Stimulated activated CD8-positive, alpha-beta memory T cell treated with anti-CD3 and anti-CD28 coated beads, Interleukin-4, amount 100 ng/mL, for 4 hours (primary cell): ENCODE measurements at regions not wholly inside any gene's neighbourhood (a gene's known extent, or its start where the extent isn't known, plus 50 kb on each side); places are given as distances from the start of the nearest gene placed in this dataset.

Experiments used
- DNase-seq, 2 donors: peaks; one replicate each; pipeline ENCODE4 v3.0.0-alpha.2; 2020; ENCODE audit warnings: low read depth in 2 of 2, low spot score in 1 of 2

GRCh38 chr12:132439333-132439904, 50.5 kb upstream of the FBRSL1 start:
- DNase-seq: no peak

- no peak for DNase-seq
Measured at GRCh38 chr12:132438726-132439125, 51.2 kb upstream of the FBRSL1 start.

- DNase-seq: no peak
Measured at GRCh38 chr12:132437943-132438700, 51.8 kb upstream of the FBRSL1 start.

DNA sequence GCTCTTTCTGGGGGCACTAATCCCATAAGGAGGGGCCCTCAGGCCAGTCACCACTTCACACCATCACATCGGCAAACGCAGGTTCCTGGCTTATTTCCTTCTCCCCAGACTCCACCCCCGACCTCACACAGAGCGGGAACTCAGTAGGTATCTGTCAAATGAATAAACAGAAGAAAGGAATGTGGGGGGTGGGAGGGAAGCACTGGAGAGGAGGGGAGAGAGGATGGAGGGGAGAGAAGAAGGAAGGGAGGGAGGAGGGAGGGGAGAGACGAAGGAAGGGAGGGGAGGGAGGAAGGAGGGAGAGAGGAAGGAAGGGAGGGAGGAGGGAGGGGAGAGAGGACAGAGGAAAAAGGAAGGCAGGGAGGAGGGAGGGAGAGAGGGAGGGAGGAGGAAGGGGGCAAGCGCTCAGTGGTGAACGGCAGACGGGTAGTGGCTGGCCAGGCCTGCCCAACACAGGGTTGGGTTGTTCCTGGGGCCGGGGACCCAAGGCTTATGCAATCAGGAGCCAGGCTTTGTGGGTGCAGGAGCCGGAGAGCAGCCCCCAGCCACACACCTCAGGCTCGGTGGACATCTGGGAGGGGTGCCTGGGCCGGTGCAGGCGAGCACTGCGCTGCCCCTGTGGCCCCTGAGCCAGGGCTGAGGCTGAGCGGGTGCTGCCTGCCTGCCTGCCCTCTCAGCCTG, 52.6 kb upstream of the FBRSL1 start:
- DNase-seq: no peak

- DNase-seq: no peak
Measured at GRCh38 chr12:132436791-132437251, 53.1 kb upstream of the FBRSL1 start.

DNA sequence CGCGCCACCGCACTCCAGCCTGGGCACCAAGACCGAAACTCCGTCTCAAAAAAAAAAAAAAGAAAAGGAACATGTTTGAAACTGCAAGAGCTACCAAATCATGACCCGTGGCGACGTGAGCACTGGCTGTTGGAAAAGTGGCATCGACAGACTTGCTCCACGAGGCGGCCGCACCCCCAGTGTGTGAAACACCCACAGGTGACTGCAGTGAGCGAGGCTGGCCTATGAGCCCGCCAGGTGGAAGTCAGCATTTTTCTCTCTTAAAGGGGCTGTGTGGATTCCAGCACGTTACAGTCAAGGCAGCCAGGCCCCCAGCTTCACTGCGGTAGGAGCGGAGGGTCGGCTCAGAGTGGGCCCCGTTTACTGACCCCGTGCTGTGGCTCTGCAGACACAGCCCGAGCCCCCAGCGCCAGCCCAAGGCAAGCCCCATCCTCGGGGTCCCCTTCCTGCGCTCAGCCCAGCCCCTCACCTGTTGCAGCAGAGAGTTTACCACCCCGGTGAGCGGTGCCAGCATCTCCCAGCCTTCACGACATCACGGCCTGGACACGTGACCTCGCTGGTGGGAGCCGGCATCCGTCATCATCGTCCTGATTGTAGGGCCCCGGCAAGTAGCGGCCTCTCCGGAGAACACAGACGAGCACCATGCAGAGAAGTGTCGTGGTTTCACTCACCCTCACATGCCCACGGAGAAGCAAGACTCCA, 54.3 kb upstream of the FBRSL1 start:
- DNase-seq: no peak

DNA sequence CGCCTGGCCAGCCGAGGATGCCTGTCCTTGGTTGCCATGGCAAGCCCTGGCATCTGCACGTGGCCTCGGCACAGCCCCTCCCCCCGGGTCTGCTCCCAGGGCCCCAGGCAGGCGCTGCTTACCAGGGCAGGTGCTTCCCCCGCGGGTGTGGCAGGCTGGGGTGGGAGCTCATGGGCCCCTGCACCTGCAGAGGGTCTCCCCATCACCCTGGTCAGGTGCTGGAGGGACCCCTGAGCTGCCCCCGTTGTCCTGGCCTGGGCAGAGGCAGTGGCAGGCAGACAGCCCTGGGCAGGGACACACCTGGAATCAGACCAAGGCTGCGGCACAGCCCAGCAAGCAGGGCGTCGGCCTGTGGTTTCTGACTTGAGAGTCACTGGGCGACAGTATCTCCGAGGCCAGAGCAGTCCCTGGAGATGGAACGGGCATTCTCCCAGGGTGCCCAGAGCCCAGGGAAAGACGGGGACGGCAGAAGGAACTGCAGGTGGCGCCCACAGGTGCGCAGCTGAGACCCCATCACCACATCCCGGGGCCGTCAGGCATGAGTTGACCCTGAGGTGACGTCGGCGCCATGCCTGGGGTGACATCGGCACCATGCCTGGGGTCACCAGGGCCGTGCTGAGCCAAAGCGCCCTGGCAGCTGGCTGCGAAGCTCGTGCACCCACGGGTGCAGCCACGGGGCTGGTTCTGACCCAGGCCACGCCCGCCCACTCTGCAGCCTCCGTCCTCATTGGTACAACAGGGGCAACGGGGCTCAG, 56.1 kb upstream of the FBRSL1 start:
- DNase-seq: no peak

GRCh38 chr12:132432721-132433577, 57.0 kb upstream of the FBRSL1 start:
- no peak for DNase-seq

GRCh38 chr12:132432126-132432705, 57.7 kb upstream of the FBRSL1 start:
- no peak for DNase-seq

- no peak for DNase-seq
Measured at GRCh38 chr12:132430838-132431774, 58.8 kb upstream of the FBRSL1 start.

DNA sequence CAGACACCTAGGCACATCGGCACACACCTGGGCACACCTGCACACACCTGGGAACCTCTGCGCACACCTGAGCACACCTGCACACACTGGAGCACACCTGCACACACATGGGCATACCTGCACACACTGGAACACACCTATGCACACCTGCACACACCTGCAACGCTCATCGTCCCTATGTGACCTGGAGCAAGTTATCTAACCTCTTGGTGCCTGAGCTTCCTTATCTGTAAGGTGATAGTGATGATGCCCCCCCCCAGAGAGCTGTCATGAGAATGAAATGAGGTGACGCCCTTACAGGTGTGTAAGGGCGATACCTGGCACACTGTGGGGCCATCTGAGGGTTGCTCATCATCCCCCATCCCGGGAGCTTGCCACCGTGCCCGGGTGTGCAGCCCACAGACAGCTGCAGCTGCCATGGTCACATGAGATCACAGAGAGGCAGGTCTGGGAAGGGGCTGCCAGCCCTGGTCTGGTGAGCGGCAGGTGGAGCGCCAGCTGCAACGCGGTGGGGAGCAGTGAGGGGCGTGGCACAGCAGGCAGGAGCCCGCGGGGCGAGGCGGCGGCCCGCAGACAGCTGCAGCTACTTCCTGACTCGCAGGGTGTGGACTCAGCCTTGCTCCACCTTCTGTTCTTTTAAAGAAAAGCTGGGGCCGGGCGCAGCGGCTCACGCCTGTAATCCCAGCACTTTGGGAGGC, 59.9 kb upstream of the FBRSL1 start:
- DNase-seq: no peak

- DNase-seq: no peak
Measured at GRCh38 chr12:132429602-132429945, 60.4 kb upstream of the FBRSL1 start.

GRCh38 chr12:132428936-132429601, 60.9 kb upstream of the FBRSL1 start:
- no peak for DNase-seq

DNA sequence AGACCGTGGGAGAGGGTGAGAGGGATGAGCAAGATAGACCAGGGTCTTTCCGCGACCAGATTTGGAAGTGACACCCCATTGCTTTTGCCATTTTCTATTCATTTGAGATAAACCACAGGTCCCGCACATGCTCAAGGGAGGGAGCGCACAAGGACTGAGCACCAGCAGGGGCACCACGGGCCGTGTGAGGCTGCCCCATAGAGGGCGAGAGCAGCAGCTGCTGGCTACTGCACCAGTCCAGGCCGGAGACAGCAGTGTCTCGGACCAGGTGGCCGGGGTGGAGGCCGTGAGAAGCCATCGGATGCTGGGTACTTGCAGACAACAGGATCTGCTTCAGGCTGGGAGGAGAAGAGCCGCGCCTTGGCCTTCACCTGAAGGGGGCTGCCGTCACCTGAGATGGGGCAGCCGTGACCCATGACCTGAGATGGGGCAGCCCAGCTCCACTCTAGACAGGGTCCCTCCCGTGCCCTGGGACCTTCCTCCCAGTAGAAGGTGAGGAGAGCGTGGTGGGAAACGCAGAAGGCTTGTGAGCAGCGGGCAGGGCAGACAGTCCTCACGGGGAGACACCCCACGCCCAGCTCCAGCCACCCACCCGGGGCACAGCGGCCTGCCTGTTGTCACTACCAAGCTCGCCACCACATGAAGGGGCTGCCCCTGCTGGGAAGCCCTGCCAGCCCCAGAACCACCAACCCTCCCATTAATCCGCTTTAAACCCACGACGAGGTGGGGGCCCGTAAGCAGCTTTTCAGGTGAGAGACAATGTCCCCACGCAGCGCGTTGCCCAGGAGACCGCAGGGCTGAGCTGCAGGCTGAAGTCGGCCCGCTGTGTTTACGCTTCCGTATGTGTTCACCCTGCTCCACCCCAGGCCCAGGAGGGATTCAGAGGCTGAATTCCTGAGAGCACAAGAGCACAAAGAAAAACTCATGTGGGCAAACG, 61.7 kb upstream of the FBRSL1 start:
- no peak for DNase-seq

DNA sequence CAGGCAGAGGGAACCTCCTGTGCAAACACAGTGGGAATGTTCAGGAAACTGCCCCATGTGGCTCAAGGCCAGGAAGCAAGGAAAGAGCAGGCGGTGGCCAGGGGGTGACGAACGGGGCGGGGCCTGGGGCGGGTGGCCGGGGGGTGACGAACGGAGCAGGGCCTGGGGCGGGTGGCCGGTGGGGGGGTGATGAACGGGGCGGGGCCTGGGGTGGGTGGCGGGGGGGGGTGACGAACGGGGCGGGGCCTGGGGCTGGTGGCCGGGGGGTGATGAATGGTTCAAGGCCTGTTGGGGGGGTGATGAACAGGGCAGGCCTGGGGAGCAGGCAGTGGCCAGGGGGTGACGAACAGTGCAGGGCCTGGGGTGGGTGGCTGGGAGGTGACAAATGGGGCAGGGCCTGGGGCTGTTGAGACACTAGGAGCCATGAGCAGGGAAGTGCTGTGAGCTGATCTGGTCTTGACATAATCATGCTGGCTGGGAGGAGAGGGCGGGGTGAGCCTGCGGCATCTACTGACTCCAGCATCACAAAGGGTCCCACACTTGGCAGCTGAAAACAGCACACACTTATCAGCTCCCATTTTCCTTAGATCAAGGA, 62.7 kb upstream of the FBRSL1 start:
- no peak for DNase-seq
